Hematopoietic multipotent progenitor cell treated with erythropoietin and hydrocortisone succinate and interleukin-3 and kit ligand, for 15 days (in vitro differentiated cells): ENCODE measurements at regions not wholly inside any gene's neighbourhood (a gene's known extent, or its start where the extent isn't known, plus 50 kb on each side); places are given as distances from the start of the nearest gene placed in this dataset.

Experiments used
- DNase-seq: peaks from one replicate; pipeline ENCODE4 v3.0.0-alpha.2; 2015; ENCODE audit warnings: low spot score

DNA sequence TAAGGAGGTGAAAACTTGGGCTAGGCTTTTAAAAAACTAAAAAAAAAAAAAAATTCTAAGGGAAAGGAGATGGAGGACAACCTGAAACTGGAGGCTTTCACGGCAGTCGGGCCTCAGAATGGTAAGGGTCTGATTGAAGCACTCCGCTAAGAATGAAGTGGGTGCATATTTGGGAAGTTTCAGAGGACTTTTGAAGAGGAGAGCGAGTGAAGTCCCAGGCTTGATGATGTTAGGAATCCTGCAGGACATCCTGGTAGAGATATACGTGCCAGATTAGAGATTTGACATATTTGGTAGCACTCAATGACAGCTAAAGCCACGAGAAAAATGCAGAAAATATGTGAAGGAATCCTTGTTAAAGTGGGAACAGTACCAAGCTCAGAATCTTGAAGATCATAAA is 186.2 kb downstream of the SNAPC1 start:
- no peak for DNase-seq

DNA sequence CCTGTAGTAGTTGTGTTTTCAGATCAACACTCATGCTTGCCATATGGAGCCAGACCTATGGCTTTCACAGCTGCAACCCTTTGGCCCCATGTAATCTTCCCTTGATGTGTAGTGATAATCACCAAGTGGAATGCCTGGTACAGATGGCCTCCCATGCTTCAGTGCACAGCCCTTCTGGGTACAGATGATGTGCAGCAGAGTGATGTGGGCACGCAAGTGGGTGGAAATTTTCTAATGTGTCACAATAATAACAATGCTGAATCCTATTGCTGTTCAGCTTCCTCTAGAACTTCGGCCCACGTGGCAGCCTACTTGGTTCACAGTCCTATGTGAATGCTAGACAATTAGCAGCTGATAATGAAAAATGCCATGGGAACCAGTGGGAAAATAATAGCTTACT is 188.1 kb downstream of the SNAPC1 start:
- no peak for DNase-seq

DNA sequence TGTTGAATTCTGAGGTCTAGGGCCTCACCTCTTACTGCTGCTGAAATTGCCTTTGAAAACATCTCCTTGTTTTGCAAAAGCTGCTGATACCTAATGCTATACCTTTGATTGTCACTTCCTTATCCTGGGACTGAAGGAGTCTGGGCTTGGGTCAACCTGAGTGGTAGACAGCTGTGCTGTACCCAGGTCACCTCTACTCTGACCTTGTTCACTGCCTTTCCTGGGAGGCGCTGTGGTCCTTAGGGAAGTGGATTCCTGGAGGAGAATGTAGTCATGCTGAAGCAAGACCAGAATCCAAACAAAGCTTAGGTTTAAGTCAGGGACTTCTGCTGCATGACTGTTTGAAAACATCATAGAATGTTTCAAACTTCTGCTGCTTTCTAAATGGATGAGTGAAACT is 191.4 kb downstream of the SNAPC1 start:
- DNase-seq: no peak

DNA sequence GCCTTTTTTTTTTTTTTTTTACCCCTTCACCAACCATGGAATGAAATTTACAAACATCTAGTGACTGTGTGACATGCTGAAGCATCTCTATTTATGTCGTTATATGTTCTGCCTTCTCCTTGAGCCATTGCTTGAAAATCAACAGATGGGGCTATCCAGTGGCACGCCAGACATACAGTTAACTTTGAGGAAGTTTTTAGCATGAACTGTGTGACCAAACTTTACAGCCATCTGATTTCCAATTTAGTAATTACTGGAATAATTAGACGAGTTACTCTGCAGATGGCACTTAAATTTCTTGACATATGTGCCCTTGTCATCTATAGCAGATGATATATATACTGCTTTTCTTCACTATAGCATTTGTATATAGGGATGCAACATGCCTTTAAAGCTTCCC is 192.1 kb downstream of the SNAPC1 start:
- DNase-seq: no peak

DNA sequence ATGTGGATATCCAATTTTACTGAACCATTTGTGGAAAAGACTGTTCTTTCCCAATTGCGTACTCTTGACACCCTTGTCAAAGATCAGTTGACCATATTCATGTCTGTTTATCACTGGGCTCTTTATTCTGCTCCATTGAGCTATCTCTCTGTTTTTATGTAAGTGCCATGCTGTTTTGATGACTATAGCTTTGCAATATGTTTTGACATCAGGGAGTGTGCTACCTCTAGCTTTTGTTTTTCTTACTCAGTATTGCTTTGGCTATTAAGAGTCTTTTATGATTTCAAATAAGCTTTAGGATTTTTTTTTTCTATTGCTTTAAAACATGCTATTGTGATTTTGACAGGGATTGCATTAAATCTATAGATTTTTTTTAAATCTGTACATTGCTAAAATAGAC is 194.3 kb downstream of the SNAPC1 start:
- no peak for DNase-seq

DNA sequence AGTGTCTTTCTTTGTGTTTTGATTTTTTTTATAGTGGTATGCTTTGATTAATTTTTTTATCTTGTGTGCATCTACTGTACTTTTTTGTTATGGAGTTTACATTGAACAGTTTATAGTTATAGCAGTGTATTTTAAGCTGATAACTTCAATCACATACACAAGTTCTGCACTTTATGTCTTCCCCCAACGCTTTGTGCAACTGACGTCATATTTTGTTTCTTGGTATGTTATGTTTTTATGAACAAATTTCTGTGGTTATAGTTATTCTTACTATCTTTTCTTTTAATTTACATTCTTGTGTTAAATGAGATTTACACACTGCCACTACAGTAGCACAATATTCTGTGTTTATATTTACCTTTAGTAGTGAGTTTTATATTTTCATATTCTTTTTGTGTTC is 197.1 kb downstream of the SNAPC1 start:
- DNase-seq: no peak

DNA sequence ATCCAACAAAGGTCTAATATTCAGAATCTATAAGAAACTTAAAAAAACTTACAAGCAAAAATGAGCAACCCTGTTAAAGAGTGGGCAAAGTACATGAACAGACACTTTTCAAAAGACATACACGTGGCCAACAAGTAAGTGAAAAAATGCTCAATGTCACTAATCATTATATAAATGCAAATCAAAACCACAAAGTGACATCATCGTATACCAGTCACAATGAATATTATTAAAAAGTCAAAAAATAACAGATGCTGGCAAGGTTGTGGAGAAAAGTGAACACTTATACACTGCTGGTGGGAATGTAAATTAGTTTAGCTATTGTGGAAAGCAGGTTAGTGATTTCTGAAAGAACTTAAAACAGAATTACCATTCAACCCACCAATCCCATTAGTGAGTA is 199.1 kb downstream of the SNAPC1 start:
- DNase-seq: no peak

DNA sequence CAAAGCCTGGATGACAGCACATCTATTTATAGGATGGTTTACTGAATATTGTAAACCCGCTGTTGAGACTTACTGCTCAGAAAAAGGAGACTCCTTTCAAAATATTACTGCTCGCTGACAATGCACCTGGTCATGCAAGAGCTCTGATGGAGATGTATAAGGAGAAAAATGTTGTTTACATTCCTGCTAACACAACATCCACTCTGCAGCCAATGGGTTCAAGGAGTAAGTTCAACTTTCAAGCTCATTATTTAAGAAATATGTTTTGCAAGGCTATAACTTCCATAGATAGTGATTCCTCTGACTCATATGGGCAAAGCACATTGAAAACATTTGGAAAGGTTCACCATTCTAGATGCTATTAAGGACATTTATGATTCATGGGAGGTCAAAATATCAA is 201.7 kb downstream of the SNAPC1 start:
- DNase-seq: no peak

DNA sequence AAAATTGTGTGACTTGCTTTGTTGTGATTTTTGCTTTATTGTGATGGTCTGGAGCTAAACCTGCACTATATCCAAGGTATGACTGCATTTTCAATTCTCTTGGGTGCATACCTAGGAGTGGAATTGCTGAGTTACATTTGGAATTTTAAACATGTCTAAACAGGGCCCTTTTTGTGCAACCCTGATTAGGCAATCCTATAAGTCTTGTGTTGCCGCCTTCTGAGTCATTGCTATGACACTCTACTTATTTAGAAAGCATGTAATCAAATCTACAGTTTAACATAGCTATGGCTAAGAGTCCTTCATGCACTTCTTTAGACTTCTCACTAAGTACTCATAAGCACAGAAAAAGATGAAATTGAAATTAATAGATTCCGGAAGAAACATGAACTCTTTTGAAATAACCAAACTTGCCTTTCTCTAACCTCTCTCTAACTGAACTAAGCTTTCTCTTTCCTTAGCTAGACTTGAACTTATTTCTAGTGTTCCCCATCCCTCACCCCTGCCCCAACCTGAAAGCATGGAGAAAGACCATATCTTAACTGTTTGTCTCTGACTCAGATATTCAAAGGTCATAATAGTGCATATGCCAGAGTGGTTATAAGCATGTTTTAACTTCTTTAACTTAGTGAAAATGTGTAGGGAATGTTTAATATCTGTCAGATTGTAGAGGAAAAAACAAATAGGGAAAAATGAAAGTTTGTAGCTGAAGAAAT is 203.0 kb downstream of the SNAPC1 start:
- DNase-seq: no peak

DNA sequence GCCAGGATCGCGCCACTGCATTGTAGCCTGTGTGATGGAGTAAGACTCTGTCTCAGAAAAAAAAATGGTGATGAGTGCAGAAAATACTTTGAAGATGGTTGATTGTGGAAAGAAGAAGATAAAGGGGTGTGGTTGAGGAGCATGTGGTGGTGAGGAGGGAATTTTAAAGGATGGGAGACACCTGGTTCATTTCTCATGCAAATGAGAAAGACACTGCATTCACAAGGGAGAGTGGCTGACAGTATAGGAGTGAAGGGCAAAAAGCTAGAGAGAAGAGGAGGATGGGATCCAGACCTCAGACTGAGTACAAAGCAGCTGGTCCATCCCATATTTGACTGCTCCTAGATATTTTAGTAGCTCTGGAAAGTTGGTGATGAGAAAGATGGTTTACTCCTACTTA is 206.0 kb downstream of the SNAPC1 start:
- DNase-seq: no peak

DNA sequence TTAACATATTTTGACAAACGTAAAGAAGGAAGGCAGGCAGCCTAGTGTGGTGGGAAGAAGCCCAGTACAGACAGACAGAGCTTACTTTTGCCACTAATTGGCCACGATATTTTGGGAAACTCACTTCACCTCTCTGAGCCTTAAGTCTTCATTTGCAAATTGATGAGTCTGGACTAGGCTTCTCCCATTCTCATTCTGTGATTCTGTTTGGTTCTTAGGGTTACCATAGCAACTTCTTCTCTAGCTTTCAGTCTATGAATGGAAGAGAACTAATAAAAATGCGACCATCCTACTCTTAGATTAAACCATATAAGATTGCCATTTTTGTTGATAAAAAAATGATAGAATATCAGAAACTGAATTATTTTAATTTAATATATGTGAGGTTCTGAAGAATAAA is 210.5 kb downstream of the SNAPC1 start:
- no peak for DNase-seq

DNA sequence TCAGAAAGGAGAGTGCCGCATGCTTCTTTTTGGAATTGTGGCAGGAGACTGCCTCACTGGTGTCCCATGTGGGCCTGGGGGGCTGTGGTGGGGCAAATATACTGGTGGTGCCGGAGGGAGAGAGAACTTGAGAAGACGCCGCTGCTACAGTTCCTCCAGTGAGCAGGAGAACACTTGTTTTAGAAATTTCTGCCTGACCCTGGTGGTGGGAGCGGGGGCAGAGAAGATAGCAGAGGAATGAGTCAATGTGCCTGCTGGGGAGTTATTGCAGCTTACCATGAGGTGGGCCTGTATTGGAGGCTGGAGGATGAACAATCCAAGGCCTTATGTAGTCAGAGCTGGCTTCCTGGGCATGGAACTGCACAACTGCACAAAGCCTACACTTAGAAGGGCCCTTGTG is 211.8 kb downstream of the SNAPC1 start:
- no peak for DNase-seq

DNA sequence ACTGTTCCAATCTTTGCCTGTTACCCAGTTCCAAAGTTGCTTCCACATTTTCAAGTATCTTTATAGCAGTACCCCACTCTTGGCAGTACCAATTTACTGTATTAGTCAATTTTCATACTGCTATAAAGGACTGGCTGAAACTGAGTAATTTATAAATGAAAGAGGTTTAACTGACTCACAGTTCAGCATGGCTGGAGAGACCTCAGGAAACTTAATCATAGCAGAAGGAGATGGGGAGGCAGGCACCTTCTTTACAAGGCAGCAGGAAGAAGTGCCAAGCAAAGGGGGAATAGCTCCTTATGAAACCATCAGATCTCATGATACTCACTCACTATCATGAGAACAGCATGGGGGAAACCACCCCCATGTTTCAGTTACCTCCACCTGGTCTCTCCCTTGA is 215.0 kb downstream of the SNAPC1 start:
- DNase-seq: no peak

DNA sequence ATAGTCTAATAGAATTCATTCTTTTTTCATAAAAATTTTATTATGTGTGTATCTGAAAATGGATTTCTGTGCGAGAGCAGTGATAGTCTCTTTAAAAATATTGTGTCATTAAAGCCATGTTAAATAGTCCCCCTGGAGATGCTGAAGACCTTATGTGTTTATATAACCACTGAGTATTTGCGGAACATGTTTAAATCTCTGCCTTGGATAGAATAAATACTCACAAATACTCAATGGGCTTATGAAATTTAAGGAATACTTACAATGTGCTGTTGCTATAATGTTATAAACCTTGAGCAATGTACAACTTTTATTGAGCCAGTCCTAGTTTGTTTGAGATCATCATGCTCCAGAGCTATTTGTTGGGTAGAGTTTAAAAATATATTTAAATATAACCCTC is 226.0 kb downstream of the SNAPC1 start:
- DNase-seq: no peak

DNA sequence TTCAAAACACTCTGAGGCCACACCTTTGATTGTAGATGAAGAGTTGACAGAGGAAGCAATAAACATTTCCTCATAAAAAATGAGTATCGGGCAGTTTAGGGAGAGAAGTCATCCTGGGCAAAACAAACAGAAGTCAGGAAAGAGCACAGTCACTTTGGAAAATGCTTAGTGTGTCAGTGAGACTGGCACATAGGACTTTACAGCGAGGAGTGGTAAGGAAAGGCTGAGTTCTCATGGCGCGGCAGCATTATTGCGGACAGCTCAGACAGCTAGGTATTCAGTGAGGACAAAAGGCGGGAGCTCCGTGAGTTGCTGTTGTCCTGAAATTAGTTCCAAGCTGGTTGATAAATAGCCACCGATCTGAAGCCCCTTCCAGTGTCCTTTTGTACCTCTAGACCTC is 229.9 kb downstream of the SNAPC1 start:
- DNase-seq: no peak

DNA sequence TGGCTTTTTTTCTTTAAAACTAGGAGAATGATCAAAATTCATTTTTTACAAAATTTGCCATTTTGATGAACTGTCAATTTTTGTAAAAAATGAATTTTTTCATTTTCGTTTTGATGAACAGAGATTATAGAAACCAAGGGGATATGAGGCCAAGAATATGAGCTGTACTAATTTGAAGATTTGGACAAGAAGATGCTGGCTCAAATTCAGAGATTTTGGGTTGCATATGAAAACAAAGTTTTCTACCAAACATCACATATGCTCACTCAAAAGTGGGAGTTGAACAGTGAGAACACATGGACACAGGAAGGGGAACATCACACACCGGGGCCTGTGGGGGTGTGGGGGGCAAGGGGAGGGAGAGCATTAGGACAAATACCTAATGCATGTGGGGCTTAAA is 230.7 kb downstream of the SNAPC1 start:
- DNase-seq: no peak

DNA sequence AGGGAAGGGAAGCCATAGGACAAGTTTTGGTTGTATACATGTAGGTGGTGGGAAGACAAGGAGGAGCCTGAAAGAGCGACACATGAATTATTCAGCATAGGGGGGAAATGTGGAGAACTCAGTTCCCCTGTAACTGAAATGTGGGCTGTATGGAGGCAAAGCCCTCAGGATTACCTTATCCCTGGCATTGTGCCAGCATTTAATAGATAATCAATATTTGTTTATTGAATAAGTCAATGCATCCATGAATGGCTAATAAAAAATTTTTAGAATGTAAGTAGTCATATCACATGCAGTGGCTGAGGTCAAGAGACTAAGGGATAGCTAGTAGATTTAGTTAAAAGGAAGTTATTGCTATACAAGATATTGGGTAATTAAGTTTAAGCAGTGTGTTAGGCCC is 232.4 kb downstream of the SNAPC1 start:
- DNase-seq: no peak

DNA sequence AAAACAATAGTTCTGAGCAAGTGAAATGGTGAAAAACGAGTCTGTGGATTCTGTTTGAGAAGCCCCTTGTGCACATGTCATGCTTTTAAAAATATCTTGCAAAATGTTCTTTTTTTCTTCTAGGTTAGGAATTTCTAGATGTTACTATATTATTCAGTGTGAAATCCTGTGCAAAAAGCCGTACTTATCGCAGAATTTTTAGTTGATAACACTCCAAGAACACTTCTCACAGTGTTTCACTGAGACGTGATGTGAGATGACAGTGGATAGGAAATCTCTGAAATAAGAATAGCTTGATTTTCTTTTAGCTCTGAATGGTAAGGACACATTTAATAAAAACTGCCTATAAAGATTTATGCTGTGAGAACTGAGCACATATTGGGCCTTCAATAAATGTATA is 234.5 kb downstream of the SNAPC1 start:
- no peak for DNase-seq

DNA sequence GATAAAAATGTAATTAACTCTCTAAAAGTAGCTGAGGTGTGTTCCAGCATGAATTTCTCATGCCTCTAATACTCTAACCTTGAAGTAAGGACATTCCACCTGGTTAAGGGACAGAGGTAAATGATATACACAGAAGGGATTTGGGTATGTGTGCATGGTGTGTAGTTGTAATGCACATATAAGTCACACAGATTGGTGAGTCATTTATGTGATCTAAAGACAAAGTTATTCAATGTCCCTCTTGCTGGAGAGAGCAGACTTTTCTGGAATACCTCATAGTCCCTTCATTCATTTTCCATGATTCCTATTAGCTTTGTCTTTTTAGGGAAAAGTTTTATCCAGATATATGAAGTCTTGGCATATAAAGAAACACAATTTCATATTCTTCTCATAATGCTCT is 234.9 kb downstream of the SNAPC1 start:
- no peak for DNase-seq

DNA sequence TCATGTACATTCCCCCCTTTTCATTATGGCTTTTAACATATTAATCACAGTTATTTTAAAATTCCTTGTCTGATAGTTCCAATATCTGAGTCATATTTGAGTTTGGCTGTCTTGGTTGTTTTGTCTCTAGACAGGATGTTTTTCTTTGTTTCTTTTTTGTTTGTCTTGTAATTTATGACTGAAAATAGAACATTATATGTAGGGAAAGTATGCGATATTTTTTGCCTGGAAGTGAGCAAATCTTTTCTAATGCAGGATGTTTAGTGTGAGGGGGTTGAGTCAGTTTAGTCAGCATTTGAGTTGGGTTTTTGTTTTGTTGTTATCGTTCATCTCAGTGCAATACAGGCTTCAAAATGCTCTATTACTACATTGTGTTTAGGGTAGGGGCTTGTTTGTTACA is 239.7 kb downstream of the SNAPC1 start:
- no peak for DNase-seq

DNA sequence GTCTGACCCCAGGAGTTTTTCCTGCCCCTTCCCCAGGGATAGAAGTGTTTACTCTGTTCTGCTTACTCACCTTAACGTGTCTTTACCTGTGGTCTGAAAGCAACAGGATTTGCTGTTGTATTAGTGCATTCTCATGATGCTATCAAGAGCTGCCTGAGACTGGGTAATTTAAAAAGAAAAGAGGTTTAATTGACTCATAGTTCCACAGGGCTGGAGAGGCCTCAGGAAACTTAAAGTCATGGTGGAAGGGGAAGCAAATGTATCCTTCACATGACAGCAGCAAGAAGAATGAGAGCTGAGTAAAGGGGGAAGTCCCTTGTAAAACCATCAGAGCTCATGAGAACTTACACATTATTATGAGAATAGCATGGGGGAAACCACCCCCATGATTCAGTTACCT is 240.4 kb downstream of the SNAPC1 start:
- DNase-seq: no peak

DNA sequence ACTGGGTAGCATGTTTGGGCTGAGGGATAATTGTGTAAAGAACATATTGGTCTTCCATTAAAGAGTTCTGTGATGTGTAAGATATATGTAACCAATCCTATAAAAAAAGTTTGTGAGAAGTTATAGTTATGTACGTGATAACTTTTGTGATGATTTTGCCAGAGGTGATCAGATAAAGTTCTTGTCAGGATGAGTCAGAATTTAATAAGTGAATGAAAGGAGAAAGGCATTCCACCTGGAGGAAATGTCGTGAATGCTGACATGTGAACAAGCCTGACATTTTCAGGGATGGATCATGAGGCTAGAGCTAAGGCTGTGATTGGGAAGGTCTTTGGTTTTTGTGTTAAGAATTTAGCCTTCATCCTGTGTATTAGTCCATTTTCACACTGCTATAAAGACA is 241.5 kb downstream of the SNAPC1 start:
- DNase-seq: no peak

DNA sequence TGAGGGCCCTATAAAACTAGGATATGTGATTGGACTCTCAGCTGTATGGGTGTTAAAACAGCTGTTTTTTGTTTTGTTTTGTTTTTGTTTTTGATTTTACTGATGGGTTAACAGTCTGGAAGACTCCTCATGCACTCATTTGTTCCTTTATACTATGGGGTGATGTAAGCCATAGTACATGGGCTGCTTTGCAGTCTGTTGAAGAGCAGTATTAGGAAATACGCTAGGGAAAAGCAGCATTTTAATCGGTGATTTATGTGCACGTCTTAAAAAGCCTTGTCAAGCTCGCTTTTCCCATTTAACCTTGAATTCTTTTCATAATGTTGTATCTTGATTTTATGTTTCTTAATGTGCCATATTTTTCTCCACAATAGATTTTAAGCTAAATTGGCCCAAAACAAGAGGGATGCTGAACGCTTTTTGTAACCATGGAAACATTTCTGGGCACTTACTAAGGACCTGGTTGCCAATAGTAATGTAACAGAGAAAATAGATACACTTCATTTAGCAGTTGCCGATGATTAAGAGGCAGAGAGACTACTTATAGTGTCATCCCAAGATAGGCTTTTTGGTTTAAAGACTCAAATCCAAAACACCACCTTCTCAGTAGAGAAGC is 244.0 kb downstream of the SNAPC1 start:
- no peak for DNase-seq

DNA sequence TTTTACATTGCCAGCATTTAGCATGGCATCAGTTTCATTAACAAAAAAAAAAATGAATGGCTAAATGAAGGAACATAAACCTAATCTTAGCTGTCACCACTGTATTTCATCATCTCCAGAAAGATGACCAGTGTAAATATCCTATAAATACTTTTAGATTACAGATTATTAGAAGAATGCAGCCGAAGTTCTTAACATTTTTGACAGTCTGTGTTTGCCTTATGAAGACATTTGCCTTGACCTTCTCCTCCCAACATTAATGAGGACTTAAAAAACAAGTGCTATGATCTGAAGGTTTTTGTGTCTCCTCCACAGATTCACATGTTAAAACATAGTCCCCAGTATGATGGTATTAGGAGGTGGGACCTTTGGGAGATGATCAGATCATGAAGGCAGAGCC is 253.0 kb downstream of the SNAPC1 start:
- no peak for DNase-seq
